HCT116 (cell line): ENCODE measurements at regions not wholly inside any gene's neighbourhood (a gene's known extent, or its start where the extent isn't known, plus 50 kb on each side); places are given as distances from the start of the nearest gene placed in this dataset.

ENCODE experiments used
- CEBPB ChIP-seq: IDR thresholded peaks from 2 replicates; pipeline ENCODE4 v1.6.1; 2012; ENCODE audit warnings: low read depth
- EZH2 ChIP-seq: fragments of 200-600 bp; sonication (generic); IDR thresholded peaks from 2 replicates; pipeline ENCODE4 v1.6.1; 2017; ENCODE audit warnings: antibody characterized with exemption, mixed run types
- EZH2phosphoT487 ChIP-seq: fragments of 200-600 bp; IDR thresholded peaks from 2 replicates; pipeline ENCODE4 v1.6.1; 2018; ENCODE audit warnings: antibody characterized with exemption, borderline replicate concordance
- JUND ChIP-seq: IDR thresholded peaks from 2 replicates; pipeline ENCODE4 v1.6.1; 2012
- POLR2A ChIP-seq: IDR thresholded peaks from 2 replicates; pipeline ENCODE4 v1.7.0; 2011; ENCODE audit warnings: borderline replicate concordance; ENCODE audit not compliant: insufficient read depth, insufficient read length; ENCODE audit errors: extremely low read depth
- RAD21 ChIP-seq: IDR thresholded peaks from 2 replicates; pipeline ENCODE4 v1.6.1; 2012; ENCODE audit warnings: low read depth, mild to moderate bottlenecking
- SP1 ChIP-seq: IDR thresholded peaks from 2 replicates; pipeline ENCODE4 v1.6.1; 2012; ENCODE audit warnings: low read depth
- ZFX ChIP-seq: fragments of 450-650 bp; IDR thresholded peaks from 2 replicates; pipeline ENCODE4 v1.6.1; 2017
- ZNF274 ChIP-seq: fragments of 200-500 bp; sonication (Bioruptor generic); IDR thresholded peaks from 2 replicates; pipeline ENCODE4 v1.6.1; 2014; ENCODE audit warnings: mild to moderate bottlenecking, low read depth, low read length, inconsistent platforms
- TF ChIP-seq, protein P1 (sequence below): IDR thresholded peaks from 2 replicates; pipeline ENCODE4 v1.6.1; 2012; ENCODE audit warnings: low read depth
- TF ChIP-seq, protein P2 (sequence below), 3 experiments: fragments of 200-600 bp in 1 of 3; sonication (generic) in 1 of 3; IDR thresholded peaks in 2 of 3; conservative IDR thresholded peaks in 1 of 3; 2 replicates each; pipeline ENCODE4 v1.5.1; 2012 to 2017; ENCODE audit warnings: low read depth in 2 of 3, low read length in 2 of 3, antibody characterized with exemption in 1 of 3, borderline replicate concordance in 1 of 3, control low read depth in 1 of 3, mild to moderate bottlenecking in 1 of 3, mixed read lengths in 1 of 3, mixed run types in 1 of 3, moderate library complexity in 1 of 3; ENCODE audit not compliant: insufficient read depth in 1 of 3

DNA sequence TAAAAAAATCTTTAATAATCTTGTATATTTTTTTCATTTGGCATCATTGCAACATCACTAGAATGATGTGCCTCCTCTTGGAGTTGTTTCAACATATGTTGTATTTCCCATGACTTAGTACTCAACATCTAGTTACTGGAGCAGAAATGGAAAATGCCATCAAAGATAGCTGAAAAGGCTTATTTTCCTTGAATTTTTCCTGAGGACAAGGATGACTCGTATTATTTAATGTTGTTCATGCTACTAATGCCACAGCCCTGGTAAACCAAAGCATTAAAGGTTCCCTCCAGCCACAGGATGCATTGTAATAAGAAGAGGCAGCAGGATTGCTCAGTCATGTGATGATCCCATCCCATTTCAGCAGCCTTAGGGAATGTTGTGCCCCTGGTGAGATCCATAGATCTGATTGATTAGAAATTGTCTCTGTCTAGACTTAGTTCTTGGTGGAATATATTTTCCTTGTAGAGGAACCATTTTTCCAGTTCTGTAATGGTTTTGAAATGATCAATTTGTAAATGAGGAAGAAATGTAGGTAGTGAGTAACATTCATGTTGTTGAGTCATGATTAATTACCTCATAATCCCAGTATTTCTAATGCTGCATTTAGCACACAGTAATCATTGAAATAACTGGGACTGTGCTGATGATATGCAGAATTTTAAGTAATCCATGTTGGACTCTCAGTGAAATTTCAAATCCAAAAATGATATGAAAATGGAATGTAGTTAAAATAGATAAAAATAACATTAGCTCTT is 91.3 kb upstream of the SMIM30 start:
- TF ChIP-seq, protein P1, sequence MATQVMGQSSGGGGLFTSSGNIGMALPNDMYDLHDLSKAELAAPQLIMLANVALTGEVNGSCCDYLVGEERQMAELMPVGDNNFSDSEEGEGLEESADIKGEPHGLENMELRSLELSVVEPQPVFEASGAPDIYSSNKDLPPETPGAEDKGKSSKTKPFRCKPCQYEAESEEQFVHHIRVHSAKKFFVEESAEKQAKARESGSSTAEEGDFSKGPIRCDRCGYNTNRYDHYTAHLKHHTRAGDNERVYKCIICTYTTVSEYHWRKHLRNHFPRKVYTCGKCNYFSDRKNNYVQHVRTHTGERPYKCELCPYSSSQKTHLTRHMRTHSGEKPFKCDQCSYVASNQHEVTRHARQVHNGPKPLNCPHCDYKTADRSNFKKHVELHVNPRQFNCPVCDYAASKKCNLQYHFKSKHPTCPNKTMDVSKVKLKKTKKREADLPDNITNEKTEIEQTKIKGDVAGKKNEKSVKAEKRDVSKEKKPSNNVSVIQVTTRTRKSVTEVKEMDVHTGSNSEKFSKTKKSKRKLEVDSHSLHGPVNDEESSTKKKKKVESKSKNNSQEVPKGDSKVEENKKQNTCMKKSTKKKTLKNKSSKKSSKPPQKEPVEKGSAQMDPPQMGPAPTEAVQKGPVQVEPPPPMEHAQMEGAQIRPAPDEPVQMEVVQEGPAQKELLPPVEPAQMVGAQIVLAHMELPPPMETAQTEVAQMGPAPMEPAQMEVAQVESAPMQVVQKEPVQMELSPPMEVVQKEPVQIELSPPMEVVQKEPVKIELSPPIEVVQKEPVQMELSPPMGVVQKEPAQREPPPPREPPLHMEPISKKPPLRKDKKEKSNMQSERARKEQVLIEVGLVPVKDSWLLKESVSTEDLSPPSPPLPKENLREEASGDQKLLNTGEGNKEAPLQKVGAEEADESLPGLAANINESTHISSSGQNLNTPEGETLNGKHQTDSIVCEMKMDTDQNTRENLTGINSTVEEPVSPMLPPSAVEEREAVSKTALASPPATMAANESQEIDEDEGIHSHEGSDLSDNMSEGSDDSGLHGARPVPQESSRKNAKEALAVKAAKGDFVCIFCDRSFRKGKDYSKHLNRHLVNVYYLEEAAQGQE: no peak
- TF ChIP-seq POLR2A: no peak
- no peak for TF ChIP-seq JUND
- TF ChIP-seq, protein P2, sequence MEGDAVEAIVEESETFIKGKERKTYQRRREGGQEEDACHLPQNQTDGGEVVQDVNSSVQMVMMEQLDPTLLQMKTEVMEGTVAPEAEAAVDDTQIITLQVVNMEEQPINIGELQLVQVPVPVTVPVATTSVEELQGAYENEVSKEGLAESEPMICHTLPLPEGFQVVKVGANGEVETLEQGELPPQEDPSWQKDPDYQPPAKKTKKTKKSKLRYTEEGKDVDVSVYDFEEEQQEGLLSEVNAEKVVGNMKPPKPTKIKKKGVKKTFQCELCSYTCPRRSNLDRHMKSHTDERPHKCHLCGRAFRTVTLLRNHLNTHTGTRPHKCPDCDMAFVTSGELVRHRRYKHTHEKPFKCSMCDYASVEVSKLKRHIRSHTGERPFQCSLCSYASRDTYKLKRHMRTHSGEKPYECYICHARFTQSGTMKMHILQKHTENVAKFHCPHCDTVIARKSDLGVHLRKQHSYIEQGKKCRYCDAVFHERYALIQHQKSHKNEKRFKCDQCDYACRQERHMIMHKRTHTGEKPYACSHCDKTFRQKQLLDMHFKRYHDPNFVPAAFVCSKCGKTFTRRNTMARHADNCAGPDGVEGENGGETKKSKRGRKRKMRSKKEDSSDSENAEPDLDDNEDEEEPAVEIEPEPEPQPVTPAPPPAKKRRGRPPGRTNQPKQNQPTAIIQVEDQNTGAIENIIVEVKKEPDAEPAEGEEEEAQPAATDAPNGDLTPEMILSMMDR (IDR thresholded peaks at IDR 0.05 in 2 of 3, conservative IDR thresholded peaks at IDR 0.05 in 1 of 3; ENCODE audit: borderline replicate concordance in 1 of 3, insufficient read depth in 1 of 3, low read depth in 2 of 3, low read length in 2 of 3): no peak
- no peak for TF ChIP-seq ZNF274
- TF ChIP-seq ZFX: no peak
- TF ChIP-seq EZH2: no peak
- no peak for TF ChIP-seq CEBPB
- TF ChIP-seq EZH2phosphoT487: no peak
- no peak for TF ChIP-seq SP1
- no peak for TF ChIP-seq RAD21
